ENCODE measurements at regions not wholly inside any gene's neighbourhood (a gene's known extent, or its start where the extent isn't known, plus 50 kb on each side); places are given as distances from the start of the nearest gene placed in this dataset.

DNA sequence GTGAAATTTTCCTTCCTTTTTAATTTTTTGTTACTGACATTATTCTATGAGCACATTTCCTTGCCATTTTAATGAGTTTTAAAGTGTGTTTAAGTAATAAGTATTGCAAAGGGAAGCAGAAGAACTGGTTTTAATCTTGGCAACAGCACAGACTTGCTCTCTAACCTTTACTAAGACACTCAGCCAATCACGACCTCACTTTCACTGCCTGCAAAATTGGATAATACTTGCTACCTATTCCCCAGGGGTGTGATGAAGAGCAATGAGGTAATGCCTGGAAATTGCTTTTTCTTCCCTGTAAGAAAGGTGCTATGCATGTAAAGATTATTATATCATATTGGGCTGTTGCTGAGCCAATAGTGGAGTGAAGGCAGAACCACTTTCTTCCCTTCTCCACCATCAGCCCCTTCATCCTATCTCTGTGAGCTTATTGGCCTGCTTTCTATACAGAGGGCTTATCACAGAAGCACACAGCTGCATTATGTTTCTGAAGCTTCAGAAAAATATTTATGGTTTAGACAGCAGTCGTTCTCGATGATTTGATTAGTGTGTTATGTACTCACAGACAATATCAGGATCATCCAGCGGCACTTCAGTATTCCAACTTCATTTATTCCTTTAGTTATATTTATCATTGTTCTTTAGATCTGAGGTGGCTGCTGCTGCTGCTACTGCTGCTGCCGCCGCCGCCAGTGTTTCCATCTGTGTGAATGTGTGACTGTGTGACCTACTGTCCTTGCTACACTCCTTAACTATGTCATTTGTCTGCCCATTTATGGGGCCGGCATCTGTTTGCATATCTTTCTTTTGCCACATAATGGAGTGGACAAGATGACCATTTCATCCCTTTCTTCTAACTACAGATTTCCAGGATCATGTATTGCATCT lies 255.1 kb downstream of the C4orf33 start:
- Histone ChIP-seq H3K9me3 (no peaks in the 10 kb centered on the region), H3K4me3 (no peak overlapping the region), H3K27me3 (no peaks in the 10 kb centered on the region), H3K27ac (no peak overlapping the region), H3K36me3 (no peaks in the 10 kb centered on the region), H3K4me1 (peaks cover 4% of the 10 kb centered on the region)
- intact Hi-C loops (cut with DNase I) = no loop called here
- TF ChIP-seq, protein P1, sequence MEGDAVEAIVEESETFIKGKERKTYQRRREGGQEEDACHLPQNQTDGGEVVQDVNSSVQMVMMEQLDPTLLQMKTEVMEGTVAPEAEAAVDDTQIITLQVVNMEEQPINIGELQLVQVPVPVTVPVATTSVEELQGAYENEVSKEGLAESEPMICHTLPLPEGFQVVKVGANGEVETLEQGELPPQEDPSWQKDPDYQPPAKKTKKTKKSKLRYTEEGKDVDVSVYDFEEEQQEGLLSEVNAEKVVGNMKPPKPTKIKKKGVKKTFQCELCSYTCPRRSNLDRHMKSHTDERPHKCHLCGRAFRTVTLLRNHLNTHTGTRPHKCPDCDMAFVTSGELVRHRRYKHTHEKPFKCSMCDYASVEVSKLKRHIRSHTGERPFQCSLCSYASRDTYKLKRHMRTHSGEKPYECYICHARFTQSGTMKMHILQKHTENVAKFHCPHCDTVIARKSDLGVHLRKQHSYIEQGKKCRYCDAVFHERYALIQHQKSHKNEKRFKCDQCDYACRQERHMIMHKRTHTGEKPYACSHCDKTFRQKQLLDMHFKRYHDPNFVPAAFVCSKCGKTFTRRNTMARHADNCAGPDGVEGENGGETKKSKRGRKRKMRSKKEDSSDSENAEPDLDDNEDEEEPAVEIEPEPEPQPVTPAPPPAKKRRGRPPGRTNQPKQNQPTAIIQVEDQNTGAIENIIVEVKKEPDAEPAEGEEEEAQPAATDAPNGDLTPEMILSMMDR (IDR thresholded peaks at IDR 0.05) = no peak
- TF ChIP-seq POLR2A (IDR thresholded peaks at IDR 0.05) (no peak), POLR2AphosphoS5 (IDR thresholded peaks at IDR 0.05; ENCODE audit: insufficient read depth in 1 of 2, low read depth in 1 of 2) (no peak)
- no peak for DNase-seq (ENCODE audit: extremely low spot score in 2 of 2)

- H3K4me1 ChIP-seq = peaks cover 4% of the 10 kb centered on the region
- no peaks in the 10 kb centered on the region for H3K9me3 ChIP-seq
- H3K27me3 ChIP-seq = no peaks in the 10 kb centered on the region
- TF ChIP-seq, protein P1 (IDR thresholded peaks at IDR 0.05) = no peak
- no peak for TF ChIP-seq POLR2AphosphoS5 (IDR thresholded peaks at IDR 0.05; ENCODE audit: insufficient read depth in 1 of 2, low read depth in 1 of 2)
- TF ChIP-seq POLR2A (IDR thresholded peaks at IDR 0.05) = no peak
- H3K36me3 ChIP-seq = no peaks in the 10 kb centered on the region
- no peak for DNase-seq (ENCODE audit: extremely low spot score in 2 of 2)
- no peak overlapping the region for H3K4me3 ChIP-seq
- no peak overlapping the region for H3K27ac ChIP-seq
- intact Hi-C loops (cut with DNase I) = no loop called here
Observed at GRCh38 chr4:129352480-129352879, 256.5 kb downstream of the C4orf33 start.

- Histone ChIP-seq H3K36me3 (no peaks in the 10 kb centered on the region), H3K27ac (no peak overlapping the region), H3K4me1 (peaks cover 4% of the 10 kb centered on the region), H3K9me3 (no peaks in the 10 kb centered on the region), H3K4me3 (no peak overlapping the region), H3K27me3 (no peaks in the 10 kb centered on the region)
- no peak for DNase-seq (ENCODE audit: extremely low spot score in 2 of 2)
- no peak for TF ChIP-seq POLR2A (IDR thresholded peaks at IDR 0.05)
- no peak for TF ChIP-seq POLR2AphosphoS5 (IDR thresholded peaks at IDR 0.05; ENCODE audit: insufficient read depth in 1 of 2, low read depth in 1 of 2)
- TF ChIP-seq, protein P1 (IDR thresholded peaks at IDR 0.05) = no peak
- intact Hi-C loops (cut with DNase I) = no loop called here
Observed at GRCh38 chr4:129353490-129353889, 257.5 kb downstream of the C4orf33 start.

- Histone ChIP-seq H3K27me3 (no peaks in the 10 kb centered on the region), H3K9me3 (no peaks in the 10 kb centered on the region), H3K36me3 (no peaks in the 10 kb centered on the region), H3K27ac (no peak overlapping the region), H3K4me3 (no peak overlapping the region), H3K4me1 (peaks cover 4% of the 10 kb centered on the region)
- no peak for DNase-seq (ENCODE audit: extremely low spot score in 2 of 2)
- intact Hi-C loops (cut with DNase I) = no loop called here
- no peak for TF ChIP-seq POLR2A (IDR thresholded peaks at IDR 0.05)
- TF ChIP-seq POLR2AphosphoS5 (IDR thresholded peaks at IDR 0.05; ENCODE audit: insufficient read depth in 1 of 2, low read depth in 1 of 2) = no peak
- TF ChIP-seq, protein P1 (IDR thresholded peaks at IDR 0.05) = no peak
Observed at GRCh38 chr4:129355031-129355430, 259.1 kb downstream of the C4orf33 start.

- H3K4me3 ChIP-seq = no peak overlapping the region
- H3K9me3 ChIP-seq = no peaks in the 10 kb centered on the region
- H3K27me3 ChIP-seq = no peaks in the 10 kb centered on the region
- H3K4me1 ChIP-seq = peaks cover 4% of the 10 kb centered on the region
- no peak for DNase-seq (ENCODE audit: extremely low spot score in 2 of 2)
- TF ChIP-seq POLR2AphosphoS5 (IDR thresholded peaks at IDR 0.05; ENCODE audit: insufficient read depth in 1 of 2, low read depth in 1 of 2) = no peak
- intact Hi-C loops (cut with DNase I) = no loop called here
- H3K36me3 ChIP-seq = no peaks in the 10 kb centered on the region
- no peak overlapping the region for H3K27ac ChIP-seq
Observed at GRCh38 chr4:129355516-129355915, 259.6 kb downstream of the C4orf33 start.

All from vagina (tissue), 2 donors.